ENCODE measurements at regions not wholly inside any gene's neighbourhood (a gene's known extent, or its start where the extent isn't known, plus 50 kb on each side); places are given as distances from the start of the nearest gene placed in this dataset.

GRCh38 chr4:136414981-136415380, 1117.3 kb downstream of the PCDH18 start:
- BruUV-seq (replicated peaks) = no TSS peak
- Histone ChIP-seq H3K4me1 (ENCODE audit: control insufficient read depth, insufficient read depth, low read length) (no peaks in the 10 kb centered on the region), H3K36me3 (ENCODE audit: control insufficient read depth, insufficient read depth, low read length) (no peaks in the 10 kb centered on the region), H3K9me3 (ENCODE audit: control insufficient read depth, insufficient read depth, low read depth, low read length) (no peaks in the 10 kb centered on the region), H3K27ac (ENCODE audit: low read length) (no peak overlapping the region), H3K27me3 (ENCODE audit: control insufficient read depth, insufficient read depth, low read length) (no peaks in the 10 kb centered on the region), H3K4me3 (ENCODE audit: low read depth in 2 of 2, low read length in 2 of 2) (no peak overlapping the region)
- intact Hi-C loops (cut with micrococcal nuclease; ENCODE audit: unreplicated experiment) (no loop called here), in situ Hi-C loops (cut with HindIII; ENCODE audit: low pct_unique_long_range_greater_than_20kb, low sequenced_read_pairs) (no loop called here)
- TF ChIP-seq CTCF (IDR thresholded peaks at IDR 0.05) (no peak), POLR2AphosphoS5 (IDR thresholded peaks at IDR 0.05; ENCODE audit: low read depth, low read length) (no peak), REST (IDR thresholded peaks at IDR 0.05; ENCODE audit: insufficient read depth in 1 of 2, low read depth in 2 of 2, low read length in 1 of 2) (no peak), SIN3A (IDR thresholded peaks at IDR 0.05; ENCODE audit: borderline replicate concordance, insufficient read depth, low read depth, low read length) (no peak), TCF7L2 (IDR thresholded peaks at IDR 0.05; ENCODE audit: low read depth, low read length) (no peak)
- POLR2A ChIA-PET = no interaction called here
- no peak for ATAC-seq
- DNase-seq (ENCODE audit: low read depth, low spot score) = no peak
- CTCF ChIA-PET = no interaction called here

- no peak for TF ChIP-seq REST (IDR thresholded peaks at IDR 0.05; ENCODE audit: insufficient read depth in 1 of 2, low read depth in 2 of 2, low read length in 1 of 2)
- TF ChIP-seq CTCF (IDR thresholded peaks at IDR 0.05) = no peak
- no peak for TF ChIP-seq SIN3A (IDR thresholded peaks at IDR 0.05; ENCODE audit: borderline replicate concordance, insufficient read depth, low read depth, low read length)
- no peak for TF ChIP-seq TCF7L2 (IDR thresholded peaks at IDR 0.05; ENCODE audit: low read depth, low read length)
- no peak for TF ChIP-seq POLR2AphosphoS5 (IDR thresholded peaks at IDR 0.05; ENCODE audit: low read depth, low read length)
- CTCF ChIA-PET = no interaction called here
- intact Hi-C loops (cut with micrococcal nuclease; ENCODE audit: unreplicated experiment) = no loop called here
- no peak overlapping the region for H3K4me3 ChIP-seq (ENCODE audit: low read depth in 2 of 2, low read length in 2 of 2)
- H3K27ac ChIP-seq (ENCODE audit: low read length) = no peak overlapping the region
- in situ Hi-C loops (cut with HindIII; ENCODE audit: low pct_unique_long_range_greater_than_20kb, low sequenced_read_pairs) = no loop called here
- no peaks in the 10 kb centered on the region for H3K36me3 ChIP-seq (ENCODE audit: control insufficient read depth, insufficient read depth, low read length)
- H3K27me3 ChIP-seq (ENCODE audit: control insufficient read depth, insufficient read depth, low read length) = no peaks in the 10 kb centered on the region
- no peaks in the 10 kb centered on the region for H3K4me1 ChIP-seq (ENCODE audit: control insufficient read depth, insufficient read depth, low read length)
- H3K9me3 ChIP-seq (ENCODE audit: control insufficient read depth, insufficient read depth, low read depth, low read length) = no peaks in the 10 kb centered on the region
- no TSS peak for BruUV-seq (replicated peaks)
- no peak for ATAC-seq
- POLR2A ChIA-PET = no interaction called here
- DNase-seq (ENCODE audit: low read depth, low spot score) = no peak
Measured at GRCh38 chr4:136412708-136413107, 1119.6 kb downstream of the PCDH18 start.

Measured in Panc1 (cell line).